B cell (primary cell): ENCODE measurements at regions not wholly inside any gene's neighbourhood (a gene's known extent, or its start where the extent isn't known, plus 50 kb on each side); places are given as distances from the start of the nearest gene placed in this dataset.

Experiments
- EZH2 ChIP-seq: IDR thresholded peaks from 2 replicates; pipeline ENCODE4 v1.6.1; 2012; ENCODE audit warnings: borderline replicate concordance, low read depth, mild to moderate bottlenecking, moderate library complexity, low read length; ENCODE audit not compliant: insufficient read depth, poor library complexity, severe bottlenecking
- TF ChIP-seq, protein P1 (sequence below): fragments of 200-600 bp; IDR thresholded peaks from one replicate; pipeline ENCODE4 v1.8.0; 2022; ENCODE audit warnings: antibody characterized with exemption, mild to moderate bottlenecking

DNA sequence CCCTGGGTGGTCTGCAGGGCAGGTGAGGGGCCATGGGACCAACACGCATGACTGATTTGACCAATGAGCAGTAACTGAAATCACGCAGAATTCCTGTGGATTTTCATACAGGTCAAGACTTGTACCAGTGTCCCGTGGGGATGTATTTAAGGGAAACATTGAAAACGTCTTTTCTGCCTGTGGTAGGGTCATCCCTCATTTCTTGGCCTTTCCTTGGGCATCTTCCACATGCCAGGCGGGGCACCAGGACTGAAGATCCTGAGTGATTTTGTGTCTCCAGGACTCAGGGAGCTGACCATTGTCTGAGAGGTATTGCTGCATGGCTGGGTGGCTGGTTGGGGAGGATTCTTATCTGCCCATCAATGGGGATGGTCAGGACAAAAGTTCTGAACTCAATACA lies 289.0 kb downstream of the GLRX3 start:
- TF ChIP-seq, protein P1, sequence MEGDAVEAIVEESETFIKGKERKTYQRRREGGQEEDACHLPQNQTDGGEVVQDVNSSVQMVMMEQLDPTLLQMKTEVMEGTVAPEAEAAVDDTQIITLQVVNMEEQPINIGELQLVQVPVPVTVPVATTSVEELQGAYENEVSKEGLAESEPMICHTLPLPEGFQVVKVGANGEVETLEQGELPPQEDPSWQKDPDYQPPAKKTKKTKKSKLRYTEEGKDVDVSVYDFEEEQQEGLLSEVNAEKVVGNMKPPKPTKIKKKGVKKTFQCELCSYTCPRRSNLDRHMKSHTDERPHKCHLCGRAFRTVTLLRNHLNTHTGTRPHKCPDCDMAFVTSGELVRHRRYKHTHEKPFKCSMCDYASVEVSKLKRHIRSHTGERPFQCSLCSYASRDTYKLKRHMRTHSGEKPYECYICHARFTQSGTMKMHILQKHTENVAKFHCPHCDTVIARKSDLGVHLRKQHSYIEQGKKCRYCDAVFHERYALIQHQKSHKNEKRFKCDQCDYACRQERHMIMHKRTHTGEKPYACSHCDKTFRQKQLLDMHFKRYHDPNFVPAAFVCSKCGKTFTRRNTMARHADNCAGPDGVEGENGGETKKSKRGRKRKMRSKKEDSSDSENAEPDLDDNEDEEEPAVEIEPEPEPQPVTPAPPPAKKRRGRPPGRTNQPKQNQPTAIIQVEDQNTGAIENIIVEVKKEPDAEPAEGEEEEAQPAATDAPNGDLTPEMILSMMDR: no peak
- no peak for TF ChIP-seq EZH2
